MM.1S (cell line): ENCODE measurements at regions not wholly inside any gene's neighbourhood (a gene's known extent, or its start where the extent isn't known, plus 50 kb on each side); places are given as distances from the start of the nearest gene placed in this dataset.

Source experiments
- CTCF ChIP-seq: fragments of 300-600 bp; sonication (generic); IDR thresholded peaks from 2 replicates; pipeline ENCODE4 v1.5.1; 2016; ENCODE audit warnings: antibody characterized with exemption, low read length, mixed read lengths
- EZH2 ChIP-seq: fragments of 300-600 bp; sonication (generic); optimal IDR thresholded peaks from 2 replicates; pipeline ENCODE3; 2017; ENCODE audit warnings: low read depth, mild to moderate bottlenecking, antibody characterized with exemption, low read length, mixed read lengths
- EZH2phosphoT487 ChIP-seq: fragments of 300-600 bp; sonication (generic); IDR thresholded peaks from 2 replicates; pipeline ENCODE4 v1.6.1; 2018; ENCODE audit warnings: antibody characterized with exemption, low read length

- no peak for TF ChIP-seq CTCF
- TF ChIP-seq EZH2, result no peak
- no peak for TF ChIP-seq EZH2phosphoT487
Observed at GRCh38 chr22:34057726-34058125, 137.4 kb upstream of the LARGE1 start.
